Midbrain (tissue), 1 donor: ENCODE measurements at regions not wholly inside any gene's neighbourhood (a gene's known extent, or its start where the extent isn't known, plus 50 kb on each side); places are given as distances from the start of the nearest gene placed in this dataset.

ENCODE experiments used
- DNase-seq: peaks from one replicate; lab custom pipeline; 2025; lab: John Stamatoyannopoulos, UW

GRCh38 chr4:42747971-42748370, 91.1 kb upstream of the ATP8A1 start:
- no peak for DNase-seq

GRCh38 chr4:42736527-42737195, 79.8 kb upstream of the ATP8A1 start:
- DNase-seq = peak; percentile 4

- no peak for DNase-seq
Observed at GRCh38 chr4:42733380-42733779, 76.5 kb upstream of the ATP8A1 start.

GRCh38 chr4:42732776-42733175, 75.9 kb upstream of the ATP8A1 start:
- DNase-seq = no peak

- DNase-seq = no peak
Observed at GRCh38 chr4:42729505-42730237, 72.8 kb upstream of the ATP8A1 start.

- no peak for DNase-seq
Observed at GRCh38 chr4:42724451-42724850, 67.5 kb upstream of the ATP8A1 start.

GRCh38 chr4:42720533-42720932, 63.6 kb upstream of the ATP8A1 start:
- no peak for DNase-seq

GRCh38 chr4:42719257-42719656, 62.4 kb upstream of the ATP8A1 start:
- DNase-seq = no peak

- DNase-seq = no peak
Observed at GRCh38 chr4:42718336-42718735, 61.4 kb upstream of the ATP8A1 start.

GRCh38 chr4:42716996-42717395, 60.1 kb upstream of the ATP8A1 start:
- DNase-seq = no peak

- DNase-seq = no peak
Observed at GRCh38 chr4:42715807-42716482, 59.0 kb upstream of the ATP8A1 start.

- no peak for DNase-seq
Observed at GRCh38 chr4:42713391-42713790, 56.5 kb upstream of the ATP8A1 start.

GRCh38 chr4:42712854-42713253, 55.9 kb upstream of the ATP8A1 start:
- no peak for DNase-seq

GRCh38 chr4:42711496-42711895, 54.6 kb upstream of the ATP8A1 start:
- no peak for DNase-seq

GRCh38 chr4:42710761-42711160, 53.9 kb upstream of the ATP8A1 start:
- DNase-seq = peak; percentile 57

- DNase-seq = peak; percentile 57
Observed at GRCh38 chr4:42710329-42710728, 53.4 kb upstream of the ATP8A1 start.

GRCh38 chr4:42709392-42710065, 52.6 kb upstream of the ATP8A1 start:
- DNase-seq = no peak

GRCh38 chr4:42708625-42709024, 51.7 kb upstream of the ATP8A1 start:
- DNase-seq = no peak
